ENCODE measurements at regions not wholly inside any gene's neighbourhood (a gene's known extent, or its start where the extent isn't known, plus 50 kb on each side); places are given as distances from the start of the nearest gene placed in this dataset.
"Not testable (repeated sequence)": the region's sequence is repeated elsewhere in the genome, so short reads cannot be mapped to it uniquely, and the experiment has no call there.

DNA sequence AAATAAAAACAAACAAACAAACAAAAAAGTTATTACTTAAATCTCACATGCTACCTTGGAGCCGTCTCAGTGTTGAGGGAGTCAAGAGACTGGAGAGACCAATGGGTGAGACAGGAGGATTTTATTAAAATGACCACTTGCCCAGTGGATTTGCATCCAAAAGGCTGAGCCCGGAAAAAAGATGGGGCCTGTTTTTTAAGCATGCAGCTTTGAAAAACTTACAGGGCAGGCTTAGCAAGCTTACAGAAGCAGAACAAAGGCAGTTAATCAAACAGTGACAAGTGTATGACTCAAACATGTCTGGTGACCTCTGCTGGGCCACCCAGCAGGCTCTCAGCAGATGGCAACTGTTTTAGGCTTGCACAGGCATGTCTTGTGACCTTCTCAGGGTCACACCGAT is 82.5 kb downstream of the POTEH start:
- WGBS (ENCODE audit: insufficient coverage), result 100% methylated on average over 1 of the region's 3 CpGs
- H3K27me3 ChIP-seq (replicated peaks in 1 of 4; ENCODE audit: control extremely low read depth in 1 of 4, control insufficient read depth in 3 of 4, insufficient read depth in 4 of 4, low read length in 3 of 4); POLR2A ChIA-PET; H3K27me3 Mint-ChIP-seq; H2AFZ ChIP-seq (ENCODE audit: insufficient read depth, low read depth, low read length, poor library complexity, severe bottlenecking); H3K9me3 ChIP-seq (ENCODE audit: control extremely low read depth in 1 of 3, control insufficient read depth in 2 of 3, insufficient read depth in 1 of 3, low read length in 2 of 3); H3K9ac ChIP-seq (ENCODE audit: low read length); H3K4me2 ChIP-seq (replicated peaks; ENCODE audit: low read depth, low read length, poor library complexity, severe bottlenecking); H3K9me3 Mint-ChIP-seq (ENCODE audit: insufficient read depth); DNase-seq; ATAC-seq (ENCODE audit: low read depth); H3K4me1 ChIP-seq (ENCODE audit: control insufficient read depth in 2 of 2, insufficient read depth in 2 of 2, low read length in 2 of 2); intact Hi-C loops (cut with micrococcal nuclease); CTCF ChIA-PET; H3K36me3 ChIP-seq (replicated peaks in 1 of 2; ENCODE audit: control extremely low read depth in 1 of 2, control insufficient read depth in 1 of 2, extremely low read depth in 1 of 2, insufficient read depth in 2 of 2, low read length in 1 of 2); H3K27ac ChIP-seq (ENCODE audit: low read length in 2 of 2); H3K79me2 ChIP-seq (ENCODE audit: control insufficient read depth, insufficient read depth, low read length); H3K4me1 Mint-ChIP-seq; H4K20me1 ChIP-seq (ENCODE audit: control insufficient read depth, insufficient read depth, low read length, poor library complexity, severe bottlenecking); H3K4me3 ChIP-seq (ENCODE audit: control extremely low read depth in 1 of 5, extremely low read depth in 1 of 5, insufficient read depth in 1 of 5, low read depth in 2 of 5, low read length in 4 of 5); H3K27ac Mint-ChIP-seq; H3K4me3 Mint-ChIP-seq: not testable (repeated sequence)

GRCh38 chr22:15775118-15775517 is 85.3 kb downstream of the POTEH start:
- H3K27ac Mint-ChIP-seq; H3K4me3 Mint-ChIP-seq; H2AFZ ChIP-seq (ENCODE audit: insufficient read depth, low read depth, low read length, poor library complexity, severe bottlenecking); H3K27ac ChIP-seq (ENCODE audit: low read length in 2 of 2); H3K9me3 Mint-ChIP-seq (ENCODE audit: insufficient read depth); H3K36me3 ChIP-seq (replicated peaks in 1 of 2; ENCODE audit: control extremely low read depth in 1 of 2, control insufficient read depth in 1 of 2, extremely low read depth in 1 of 2, insufficient read depth in 2 of 2, low read length in 1 of 2); H3K79me2 ChIP-seq (ENCODE audit: control insufficient read depth, insufficient read depth, low read length); intact Hi-C loops (cut with micrococcal nuclease); H3K27me3 ChIP-seq (replicated peaks in 1 of 4; ENCODE audit: control extremely low read depth in 1 of 4, control insufficient read depth in 3 of 4, insufficient read depth in 4 of 4, low read length in 3 of 4); CTCF ChIA-PET; H4K20me1 ChIP-seq (ENCODE audit: control insufficient read depth, insufficient read depth, low read length, poor library complexity, severe bottlenecking); H3K9ac ChIP-seq (ENCODE audit: low read length); DNase-seq; POLR2A ChIA-PET; ATAC-seq (ENCODE audit: low read depth); H3K27me3 Mint-ChIP-seq; H3K4me2 ChIP-seq (replicated peaks; ENCODE audit: low read depth, low read length, poor library complexity, severe bottlenecking); H3K9me3 ChIP-seq (ENCODE audit: control extremely low read depth in 1 of 3, control insufficient read depth in 2 of 3, insufficient read depth in 1 of 3, low read length in 2 of 3); H3K4me1 Mint-ChIP-seq; H3K4me3 ChIP-seq (ENCODE audit: control extremely low read depth in 1 of 5, extremely low read depth in 1 of 5, insufficient read depth in 1 of 5, low read depth in 2 of 5, low read length in 4 of 5); H3K4me1 ChIP-seq (ENCODE audit: control insufficient read depth in 2 of 2, insufficient read depth in 2 of 2, low read length in 2 of 2): not testable (repeated sequence)
- 62% methylated on average over 2 of the region's 7 CpGs for WGBS (ENCODE audit: insufficient coverage)

DNA sequence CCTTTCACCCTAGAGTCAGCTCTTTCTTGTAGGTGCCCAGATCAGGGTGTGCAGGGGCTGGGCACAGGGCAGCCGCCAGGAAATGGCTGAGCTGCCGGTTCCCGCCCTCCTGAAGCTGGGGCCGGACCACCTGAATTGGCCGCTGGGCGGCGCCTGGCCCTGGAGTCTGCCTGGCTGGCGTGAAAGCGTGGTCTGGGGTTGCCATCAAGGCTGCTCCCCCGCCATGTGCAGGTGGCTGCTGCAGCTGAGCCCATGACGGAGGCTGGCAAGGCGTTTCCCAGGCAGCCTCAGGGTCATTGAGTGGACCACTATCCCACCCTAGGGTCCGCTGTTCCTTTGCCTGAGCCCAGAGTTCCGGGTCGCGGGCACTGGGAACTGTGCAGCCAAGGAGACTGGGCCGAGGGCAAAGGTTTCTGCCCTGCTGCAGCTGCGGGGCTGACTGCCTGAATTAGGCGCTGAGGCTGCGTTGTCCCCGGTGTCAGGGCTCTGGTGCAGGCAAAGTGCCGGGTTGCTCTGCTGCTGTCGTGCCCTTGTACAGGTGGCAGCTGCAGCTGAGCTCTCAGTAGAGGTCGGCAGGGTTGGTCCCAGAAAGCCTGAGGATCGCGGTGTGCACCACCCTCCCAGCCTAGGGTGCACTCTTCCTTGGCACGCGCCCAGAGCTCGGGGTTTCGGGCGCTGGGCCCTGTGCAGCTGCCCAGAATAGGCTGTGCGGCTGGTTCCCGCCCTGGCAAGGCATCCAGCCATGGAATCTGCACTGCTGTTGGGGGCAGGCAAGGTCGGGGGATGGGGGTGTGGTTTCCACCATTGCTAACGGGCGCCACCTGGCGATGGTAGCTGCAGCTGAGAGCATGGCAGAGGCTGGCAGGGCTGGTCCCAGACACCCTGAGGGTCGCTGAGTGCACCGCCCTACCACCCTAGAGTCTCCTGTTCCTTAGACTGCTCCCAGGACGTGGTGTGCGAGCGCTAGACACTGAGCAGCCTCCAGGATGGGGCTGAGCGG is 86.1 kb downstream of the POTEH start:
- H3K27ac ChIP-seq (ENCODE audit: low read length in 2 of 2); H3K4me1 Mint-ChIP-seq; DNase-seq; H3K27ac Mint-ChIP-seq; H3K36me3 ChIP-seq (replicated peaks in 1 of 2; ENCODE audit: control extremely low read depth in 1 of 2, control insufficient read depth in 1 of 2, extremely low read depth in 1 of 2, insufficient read depth in 2 of 2, low read length in 1 of 2); POLR2A ChIA-PET; ATAC-seq (ENCODE audit: low read depth); H3K9me3 ChIP-seq (ENCODE audit: control extremely low read depth in 1 of 3, control insufficient read depth in 2 of 3, insufficient read depth in 1 of 3, low read length in 2 of 3); H3K4me3 Mint-ChIP-seq; H3K4me1 ChIP-seq (ENCODE audit: control insufficient read depth in 2 of 2, insufficient read depth in 2 of 2, low read length in 2 of 2); H3K9me3 Mint-ChIP-seq (ENCODE audit: insufficient read depth); CTCF ChIA-PET; H2AFZ ChIP-seq (ENCODE audit: insufficient read depth, low read depth, low read length, poor library complexity, severe bottlenecking); H3K4me2 ChIP-seq (replicated peaks; ENCODE audit: low read depth, low read length, poor library complexity, severe bottlenecking); H3K27me3 Mint-ChIP-seq; H3K9ac ChIP-seq (ENCODE audit: low read length); H3K4me3 ChIP-seq (ENCODE audit: control extremely low read depth in 1 of 5, extremely low read depth in 1 of 5, insufficient read depth in 1 of 5, low read depth in 2 of 5, low read length in 4 of 5); H3K27me3 ChIP-seq (replicated peaks in 1 of 4; ENCODE audit: control extremely low read depth in 1 of 4, control insufficient read depth in 3 of 4, insufficient read depth in 4 of 4, low read length in 3 of 4); intact Hi-C loops (cut with micrococcal nuclease); H3K79me2 ChIP-seq (ENCODE audit: control insufficient read depth, insufficient read depth, low read length); H4K20me1 ChIP-seq (ENCODE audit: control insufficient read depth, insufficient read depth, low read length, poor library complexity, severe bottlenecking): not testable (repeated sequence)
- 73% methylated on average over 7 of the region's 43 CpGs for WGBS (ENCODE audit: insufficient coverage)

- intact Hi-C loops (cut with micrococcal nuclease); H3K4me3 ChIP-seq (ENCODE audit: control extremely low read depth in 1 of 5, extremely low read depth in 1 of 5, insufficient read depth in 1 of 5, low read depth in 2 of 5, low read length in 4 of 5); ATAC-seq (ENCODE audit: low read depth); H2AFZ ChIP-seq (ENCODE audit: insufficient read depth, low read depth, low read length, poor library complexity, severe bottlenecking); H3K4me1 Mint-ChIP-seq; H3K27ac ChIP-seq (ENCODE audit: low read length in 2 of 2); CTCF ChIA-PET; H3K9me3 ChIP-seq (ENCODE audit: control extremely low read depth in 1 of 3, control insufficient read depth in 2 of 3, insufficient read depth in 1 of 3, low read length in 2 of 3); H3K79me2 ChIP-seq (ENCODE audit: control insufficient read depth, insufficient read depth, low read length); H3K9me3 Mint-ChIP-seq (ENCODE audit: insufficient read depth); POLR2A ChIA-PET; H3K27ac Mint-ChIP-seq; H3K4me2 ChIP-seq (replicated peaks; ENCODE audit: low read depth, low read length, poor library complexity, severe bottlenecking); H3K27me3 ChIP-seq (replicated peaks in 1 of 4; ENCODE audit: control extremely low read depth in 1 of 4, control insufficient read depth in 3 of 4, insufficient read depth in 4 of 4, low read length in 3 of 4); H3K36me3 ChIP-seq (replicated peaks in 1 of 2; ENCODE audit: control extremely low read depth in 1 of 2, control insufficient read depth in 1 of 2, extremely low read depth in 1 of 2, insufficient read depth in 2 of 2, low read length in 1 of 2); H3K4me3 Mint-ChIP-seq; DNase-seq; H4K20me1 ChIP-seq (ENCODE audit: control insufficient read depth, insufficient read depth, low read length, poor library complexity, severe bottlenecking); H3K4me1 ChIP-seq (ENCODE audit: control insufficient read depth in 2 of 2, insufficient read depth in 2 of 2, low read length in 2 of 2); H3K27me3 Mint-ChIP-seq; H3K9ac ChIP-seq (ENCODE audit: low read length): not testable (repeated sequence)
- WGBS (ENCODE audit: insufficient coverage), result no CpG with 5 or more reads among the region's 16 CpGs
These were observed 86.9 kb downstream of the POTEH start for GRCh38 chr22:15776727-15777126.

Measured in B cell (primary cell).